HG03558 (cell line): ENCODE measurements at regions not wholly inside any gene's neighbourhood (a gene's known extent, or its start where the extent isn't known, plus 50 kb on each side); places are given as distances from the start of the nearest gene placed in this dataset.

ENCODE experiments used
- ATAC-seq: cut with Tn5 transposase; IDR thresholded peaks from one replicate; pipeline ENCODE4 v1.9.1; 2021; ENCODE audit warnings: moderate number of reproducible peaks; ENCODE audit not compliant: unreplicated experiment; ENCODE audit errors: extremely low read depth

DNA sequence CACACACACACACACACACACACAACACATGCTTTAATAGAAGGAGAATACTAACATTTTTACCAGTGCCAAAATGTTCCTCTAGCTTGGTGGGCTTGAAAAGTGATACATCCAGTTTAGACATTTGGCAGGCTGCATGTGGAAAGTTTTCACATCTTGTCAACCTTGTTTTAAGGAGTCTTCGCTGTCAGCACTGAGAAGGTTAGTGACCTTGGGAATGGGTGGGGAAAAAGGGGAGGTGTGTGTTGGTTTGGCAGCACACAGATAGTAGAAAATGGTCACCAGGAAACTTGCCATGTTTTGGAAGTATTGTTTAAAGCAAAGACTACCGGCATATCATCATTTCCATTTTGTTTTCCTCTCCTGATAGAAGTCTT, 346.5 kb upstream of the ADAMTSL1 start:
- ATAC-seq = no peak

DNA sequence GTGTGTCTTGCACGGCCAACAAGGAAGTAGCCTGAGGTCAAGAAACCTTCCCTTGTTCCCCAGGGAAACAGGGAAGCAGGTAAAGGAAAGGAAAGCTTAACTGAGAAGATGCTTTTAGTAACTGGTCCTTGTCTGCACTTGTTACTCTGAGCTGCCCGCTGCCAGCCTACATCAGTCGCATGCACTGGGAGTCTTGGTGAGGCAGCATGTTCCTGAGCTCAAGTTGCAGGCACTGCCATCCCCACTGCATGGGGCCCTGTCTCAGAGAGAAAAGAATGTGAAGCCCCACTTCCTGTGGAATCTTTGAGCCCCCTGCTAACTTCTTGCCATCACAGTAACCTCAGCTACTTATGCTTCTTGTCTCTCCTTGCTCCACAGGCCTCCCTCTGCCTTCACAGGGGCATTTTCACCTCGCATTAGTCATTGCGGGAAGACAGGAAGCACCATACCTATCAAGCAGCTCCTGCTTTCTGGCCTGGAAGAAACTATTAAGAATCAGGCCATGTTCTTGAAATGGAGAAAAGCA, 344.1 kb upstream of the ADAMTSL1 start:
- no peak for ATAC-seq

DNA sequence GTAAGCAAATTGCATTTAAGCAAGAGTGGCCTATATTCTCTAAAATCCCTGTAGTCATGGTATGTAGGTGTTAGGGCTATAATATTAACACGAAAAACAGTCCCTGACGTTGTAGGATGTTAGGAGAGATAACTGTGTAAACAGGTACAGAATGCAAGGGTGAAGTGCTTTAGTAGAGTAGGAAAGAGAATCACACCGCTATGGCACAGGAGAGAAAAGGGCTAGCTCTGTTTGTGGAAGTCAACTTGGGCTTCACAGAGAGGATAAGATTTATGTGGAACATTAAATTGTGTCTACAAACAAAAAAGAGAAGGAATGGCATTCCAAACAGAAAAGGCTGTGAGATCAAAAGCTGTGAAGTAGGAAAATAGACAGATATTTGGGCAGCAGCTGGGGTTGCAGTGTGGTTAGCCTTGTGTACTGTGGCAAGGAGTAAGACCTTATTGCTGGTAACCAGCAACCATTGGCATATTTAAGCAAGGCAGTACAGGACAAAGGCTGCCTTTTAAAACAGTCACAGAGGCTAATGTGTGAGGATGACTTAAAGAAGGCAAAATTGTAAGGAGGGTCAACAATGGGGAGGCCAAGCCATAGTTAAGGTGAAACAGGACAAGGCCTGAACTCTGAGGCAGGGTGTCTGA, 337.5 kb upstream of the ADAMTSL1 start:
- ATAC-seq = no peak

DNA sequence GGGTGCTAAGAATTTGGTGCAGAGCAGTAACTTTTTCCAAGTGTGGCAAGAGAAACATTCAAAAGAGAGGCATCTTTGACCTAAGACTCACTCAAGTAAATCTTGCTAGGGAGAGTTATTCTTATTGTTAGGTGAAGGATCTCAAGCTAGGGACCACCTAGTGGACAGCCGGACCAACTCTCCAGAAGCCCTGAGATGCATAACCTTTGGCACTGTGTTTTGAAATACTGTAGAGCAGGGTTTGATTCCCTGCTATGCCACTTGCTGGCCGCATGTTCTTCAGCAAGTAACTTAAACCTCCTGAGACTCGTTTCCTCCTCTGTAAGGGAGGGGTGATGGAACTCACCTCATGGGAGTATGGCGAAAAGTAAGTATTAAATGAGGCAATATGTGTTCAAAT, 336.1 kb upstream of the ADAMTSL1 start:
- ATAC-seq = no peak

DNA sequence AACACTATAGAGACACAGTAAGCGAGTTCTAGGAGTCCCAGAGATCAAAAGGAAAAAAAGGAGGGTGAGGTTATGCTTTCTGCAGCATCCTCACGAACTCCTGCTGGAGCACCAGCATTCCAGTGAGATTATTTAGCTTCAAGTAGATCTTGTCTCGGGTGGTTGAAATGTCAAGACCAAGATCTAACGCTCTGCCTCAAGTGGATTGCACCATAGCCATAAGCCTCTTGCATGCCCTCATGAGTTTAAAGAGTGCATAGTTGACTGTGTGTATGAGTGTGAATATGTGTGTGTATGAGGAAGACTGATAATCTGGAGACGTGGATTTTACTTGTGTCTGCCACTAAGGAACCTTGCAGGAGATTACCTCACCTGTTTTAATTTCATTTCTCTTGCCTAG, 335.3 kb upstream of the ADAMTSL1 start:
- ATAC-seq = no peak

DNA sequence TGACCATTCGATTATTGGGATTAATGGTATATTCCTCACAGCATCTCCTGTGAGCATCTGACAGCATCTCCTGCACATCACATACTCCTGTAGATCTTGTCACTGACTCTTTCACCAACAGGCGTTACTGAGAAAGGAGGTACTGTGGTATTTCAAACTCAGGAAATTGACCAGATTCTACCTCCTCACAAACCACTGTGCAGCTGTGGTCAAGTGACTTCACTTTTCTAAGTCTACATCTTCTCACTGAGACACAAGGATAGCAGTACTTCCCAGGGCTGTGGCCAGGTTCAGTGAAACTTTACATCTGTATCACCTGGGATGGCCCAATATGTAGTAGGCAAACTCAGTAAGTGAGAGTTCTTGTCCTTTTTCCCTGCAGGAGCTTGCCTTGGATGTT, 332.3 kb upstream of the ADAMTSL1 start:
- ATAC-seq = no peak

DNA sequence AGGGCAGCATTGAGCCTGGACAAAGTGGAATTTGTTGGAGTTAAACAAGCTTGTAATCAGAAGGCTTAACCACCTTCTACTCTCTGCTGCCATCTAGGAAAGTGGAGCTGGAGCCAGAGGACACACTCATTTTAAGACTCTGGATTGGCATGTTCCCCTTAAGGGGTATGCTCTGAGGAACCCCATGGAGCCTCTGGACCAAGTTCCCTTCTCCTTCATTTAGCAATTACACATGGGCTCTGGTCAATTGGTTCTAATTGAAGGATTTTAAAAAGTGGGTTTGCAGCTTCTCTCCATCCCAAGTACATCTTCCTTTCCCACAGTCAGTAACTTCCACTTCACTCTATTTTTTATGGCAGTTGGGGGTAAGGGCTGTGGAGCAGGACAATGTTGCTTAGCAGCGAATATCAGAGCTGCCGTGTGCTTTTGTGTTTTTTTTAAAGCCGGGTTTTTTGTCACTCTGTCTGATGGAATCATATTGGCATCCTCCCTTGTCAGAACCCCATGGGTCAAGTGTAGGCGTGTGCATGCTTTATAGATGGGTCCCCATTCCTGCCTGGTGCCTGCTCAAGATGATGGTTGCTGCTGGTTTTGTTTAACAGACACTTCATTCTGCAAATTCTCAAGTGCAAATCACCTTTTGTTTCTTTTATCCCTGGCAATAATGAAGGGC, 330.7 kb upstream of the ADAMTSL1 start:
- no peak for ATAC-seq

DNA sequence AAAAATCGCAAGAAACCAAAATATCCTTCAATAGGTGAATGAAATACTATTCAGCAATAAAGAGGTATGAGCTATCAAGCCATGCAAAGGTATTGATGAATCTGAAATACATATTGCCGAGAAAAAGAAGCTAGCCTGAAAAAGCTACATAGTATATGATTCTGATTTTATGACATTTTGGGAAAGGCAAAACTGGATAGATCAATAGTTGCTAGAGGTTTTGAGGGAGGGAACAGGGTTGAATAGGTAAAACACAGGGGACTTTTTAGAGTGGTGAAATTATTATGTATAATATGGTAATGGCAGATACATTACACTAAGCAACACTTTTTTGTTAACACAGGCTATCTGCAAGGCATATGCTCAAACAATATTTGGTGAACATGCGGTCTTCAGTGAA, 327.6 kb upstream of the ADAMTSL1 start:
- ATAC-seq = no peak

DNA sequence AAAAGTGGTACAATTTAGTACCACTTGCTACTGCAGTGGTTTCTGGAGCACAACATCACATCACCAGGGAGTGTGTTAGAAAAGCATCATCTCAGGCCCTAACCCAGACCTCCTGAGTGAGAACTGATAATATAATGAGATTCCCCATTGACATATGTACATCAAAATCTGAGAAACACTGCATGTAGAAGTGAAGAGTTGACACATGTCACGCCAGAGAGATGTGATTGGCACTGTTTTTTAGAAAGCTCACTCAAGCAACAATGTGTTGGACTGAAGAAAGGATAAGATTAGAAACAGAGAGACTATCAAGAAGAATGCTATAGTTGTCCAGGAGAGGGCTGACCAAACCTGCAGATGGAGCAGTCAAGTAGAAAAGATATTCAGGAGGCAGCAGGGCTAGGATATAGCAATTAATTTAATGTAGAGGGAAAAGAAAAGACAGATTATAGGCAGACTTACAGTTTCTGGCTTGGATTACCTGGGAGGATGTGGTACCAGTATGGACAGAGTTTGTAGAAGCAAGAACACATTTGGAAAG, 324.4 kb upstream of the ADAMTSL1 start:
- no peak for ATAC-seq

DNA sequence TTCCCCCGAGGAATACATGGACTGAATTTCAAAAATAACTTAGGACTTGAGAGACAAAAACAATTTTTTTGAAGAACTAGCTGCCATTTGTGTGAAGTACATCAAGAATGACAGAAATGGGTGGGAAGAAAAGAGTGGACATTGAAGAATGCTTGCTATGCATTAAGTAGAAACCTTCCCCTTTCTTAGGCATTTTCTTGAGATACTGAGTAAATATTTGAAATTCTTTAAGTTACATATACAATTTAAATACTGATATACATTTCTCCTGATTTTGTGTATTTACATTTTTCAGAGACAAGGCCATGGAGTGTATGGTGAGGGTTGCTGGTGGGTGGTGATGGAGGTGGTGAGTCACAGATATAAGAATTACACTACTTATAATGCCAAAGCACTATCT, 319.3 kb upstream of the ADAMTSL1 start:
- ATAC-seq = no peak

DNA sequence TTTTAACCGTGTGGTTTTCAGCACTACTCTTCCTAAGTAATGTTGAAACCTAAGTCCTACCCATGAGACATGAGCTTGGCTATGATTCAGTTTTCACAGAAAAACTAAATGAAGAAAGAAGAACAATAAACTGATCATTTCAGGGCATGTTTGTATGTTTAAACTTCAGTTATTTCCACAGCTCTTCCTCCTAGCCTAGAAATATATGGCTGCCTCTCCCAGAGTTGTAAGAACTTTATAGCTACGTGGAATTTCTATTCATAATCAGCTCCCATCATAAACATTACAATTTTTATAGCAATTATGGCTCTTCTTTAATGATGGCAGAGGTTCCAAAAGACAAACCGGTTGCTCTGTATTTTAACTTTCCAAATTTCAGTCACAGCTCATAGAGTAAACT, 314.7 kb upstream of the ADAMTSL1 start:
- no peak for ATAC-seq

DNA sequence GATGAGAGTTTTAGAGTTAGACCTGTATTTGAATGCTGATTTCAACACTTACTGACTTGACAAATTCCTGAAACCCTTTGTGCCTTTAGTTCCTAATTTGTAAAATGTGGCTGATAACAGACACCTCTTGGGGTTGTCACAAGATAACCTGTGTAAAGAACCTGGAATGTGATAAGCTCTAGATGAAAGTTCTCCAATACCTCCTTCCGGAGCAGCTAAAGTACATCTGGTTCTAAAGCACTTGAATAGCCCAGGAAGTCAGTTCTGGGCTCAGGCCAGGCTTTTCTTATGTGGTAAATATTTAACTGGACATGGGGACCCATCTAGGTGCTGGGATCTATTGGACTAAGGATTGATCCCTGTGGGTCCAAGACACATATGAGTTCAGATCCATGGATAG, 310.8 kb upstream of the ADAMTSL1 start:
- ATAC-seq = no peak

DNA sequence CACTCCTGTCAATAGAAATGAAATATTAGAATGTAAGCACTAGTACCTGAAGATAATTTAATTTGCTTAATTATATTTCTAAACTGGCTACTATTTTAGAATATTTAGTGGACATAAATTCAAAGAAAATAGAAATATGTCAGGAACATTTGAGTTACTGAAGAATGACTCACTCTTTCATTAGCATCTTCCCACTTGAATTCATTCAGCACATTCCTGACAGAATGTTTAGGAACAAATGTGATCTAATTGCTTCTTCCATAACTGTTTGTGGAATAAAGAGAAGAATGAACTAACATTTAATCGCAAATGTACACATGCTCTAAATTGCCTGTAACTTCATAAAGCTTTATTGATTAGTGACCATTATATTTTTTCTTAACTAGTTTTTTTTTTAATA, 306.2 kb upstream of the ADAMTSL1 start:
- ATAC-seq = no peak

DNA sequence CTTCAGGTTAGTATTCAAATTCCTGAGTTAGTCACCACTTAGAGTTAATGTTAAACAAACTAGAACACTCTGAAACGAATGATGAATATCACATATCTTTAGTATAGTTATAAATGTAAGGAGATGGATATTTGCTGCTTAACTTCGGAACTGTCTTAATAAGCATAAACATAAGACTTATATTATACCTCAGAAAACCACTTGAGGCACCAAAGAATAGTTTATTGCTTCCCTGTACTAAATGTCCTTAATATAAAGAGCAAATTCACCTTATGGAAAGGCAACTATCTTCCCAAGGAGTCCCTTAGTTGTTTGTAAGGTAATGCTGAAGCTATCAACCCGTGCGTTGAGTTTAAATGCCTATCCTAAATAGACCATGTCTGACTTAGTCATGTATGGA, 300.0 kb upstream of the ADAMTSL1 start:
- ATAC-seq = no peak

DNA sequence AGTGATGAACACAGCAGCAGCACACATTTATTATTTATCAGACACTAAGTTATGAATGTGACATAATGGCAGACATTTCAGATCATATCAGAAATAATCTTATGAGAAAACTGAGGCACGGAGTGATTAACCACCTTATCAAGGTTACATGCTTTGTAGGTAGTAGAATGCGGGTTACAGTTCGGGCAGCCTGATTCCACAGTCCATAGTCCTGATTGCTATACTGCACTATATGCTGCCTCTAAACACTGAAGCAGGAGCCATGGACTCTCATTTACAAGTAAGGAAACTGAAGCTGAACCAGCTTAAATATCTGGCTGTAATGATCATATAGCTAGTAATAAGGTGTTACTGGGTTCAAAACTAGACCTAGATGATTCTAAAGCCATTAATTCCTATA, 291.3 kb upstream of the ADAMTSL1 start:
- ATAC-seq = no peak

DNA sequence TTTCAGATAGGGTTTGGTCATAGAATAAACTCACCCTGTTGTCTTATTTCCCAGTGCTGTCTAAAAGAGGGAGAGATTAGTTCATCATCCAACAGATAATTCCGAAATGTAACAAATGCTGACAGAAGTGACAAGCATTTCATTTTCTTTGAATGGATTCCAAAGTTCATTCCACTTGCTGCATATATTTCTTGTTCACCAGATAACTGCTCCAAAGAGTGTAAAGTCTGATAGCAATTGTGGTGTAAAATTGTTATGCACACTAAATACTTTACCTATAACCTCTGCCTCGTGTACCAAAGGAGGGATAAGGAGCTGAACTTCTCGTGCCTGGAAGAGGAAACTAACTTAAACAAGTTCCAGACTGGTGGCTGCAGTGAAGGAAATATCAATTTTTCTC, 290.0 kb upstream of the ADAMTSL1 start:
- ATAC-seq = no peak

DNA sequence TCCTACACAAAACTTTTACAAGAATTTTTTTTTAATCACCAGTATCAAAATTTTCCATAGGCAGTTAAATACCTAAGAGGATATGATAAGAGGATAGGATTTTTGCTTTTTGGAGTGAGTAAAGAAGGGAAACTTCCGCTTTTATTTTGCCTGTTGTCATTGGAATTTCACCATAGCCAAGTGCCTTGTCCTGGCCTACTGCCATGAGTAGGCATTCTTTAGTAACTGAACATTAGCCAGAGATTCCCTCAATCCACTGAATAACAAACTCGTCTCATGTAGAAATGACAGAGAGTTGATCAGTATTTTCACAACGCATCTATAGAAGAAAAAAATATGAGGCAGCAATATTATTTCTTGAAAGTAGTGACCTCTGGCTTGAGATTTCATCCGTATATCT, 289.6 kb upstream of the ADAMTSL1 start:
- no peak for ATAC-seq

DNA sequence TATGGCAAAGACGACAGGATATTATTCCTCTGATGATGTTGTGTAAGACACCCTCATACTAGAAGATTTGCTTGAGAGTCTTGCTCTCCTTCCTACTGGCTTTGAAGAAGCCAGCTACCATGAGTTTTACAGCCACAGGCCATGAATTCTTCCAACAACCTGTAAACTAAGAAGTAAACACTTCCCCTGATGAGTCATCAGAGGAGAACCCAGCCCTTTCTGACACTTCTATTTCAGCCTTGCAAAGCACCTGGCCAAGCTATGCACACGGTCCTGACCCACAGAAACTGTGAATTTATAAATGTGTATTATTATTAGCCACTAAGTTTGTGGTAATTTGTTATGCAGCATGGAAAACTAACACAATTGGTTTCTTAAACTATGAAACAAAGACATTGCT, 288.8 kb upstream of the ADAMTSL1 start:
- no peak for ATAC-seq

DNA sequence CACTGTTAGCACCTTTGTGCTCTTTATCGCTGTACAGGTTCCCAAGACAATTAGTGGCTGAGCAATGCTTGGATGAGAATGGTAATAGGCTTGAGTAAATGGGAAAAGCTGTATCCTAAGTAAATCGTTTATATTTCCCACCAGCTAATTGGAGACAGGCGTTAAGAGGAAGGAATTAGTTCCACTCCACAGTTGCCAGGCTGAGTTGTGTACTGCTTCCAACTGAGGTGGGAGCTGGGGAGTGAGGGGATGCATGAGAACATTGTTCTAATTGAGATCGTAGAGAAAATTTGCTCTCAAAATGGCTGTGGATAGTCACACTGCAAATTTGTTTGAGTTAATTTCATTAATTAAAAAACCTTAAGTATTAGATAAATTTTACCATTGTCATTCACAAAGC, 285.0 kb upstream of the ADAMTSL1 start:
- ATAC-seq = no peak

DNA sequence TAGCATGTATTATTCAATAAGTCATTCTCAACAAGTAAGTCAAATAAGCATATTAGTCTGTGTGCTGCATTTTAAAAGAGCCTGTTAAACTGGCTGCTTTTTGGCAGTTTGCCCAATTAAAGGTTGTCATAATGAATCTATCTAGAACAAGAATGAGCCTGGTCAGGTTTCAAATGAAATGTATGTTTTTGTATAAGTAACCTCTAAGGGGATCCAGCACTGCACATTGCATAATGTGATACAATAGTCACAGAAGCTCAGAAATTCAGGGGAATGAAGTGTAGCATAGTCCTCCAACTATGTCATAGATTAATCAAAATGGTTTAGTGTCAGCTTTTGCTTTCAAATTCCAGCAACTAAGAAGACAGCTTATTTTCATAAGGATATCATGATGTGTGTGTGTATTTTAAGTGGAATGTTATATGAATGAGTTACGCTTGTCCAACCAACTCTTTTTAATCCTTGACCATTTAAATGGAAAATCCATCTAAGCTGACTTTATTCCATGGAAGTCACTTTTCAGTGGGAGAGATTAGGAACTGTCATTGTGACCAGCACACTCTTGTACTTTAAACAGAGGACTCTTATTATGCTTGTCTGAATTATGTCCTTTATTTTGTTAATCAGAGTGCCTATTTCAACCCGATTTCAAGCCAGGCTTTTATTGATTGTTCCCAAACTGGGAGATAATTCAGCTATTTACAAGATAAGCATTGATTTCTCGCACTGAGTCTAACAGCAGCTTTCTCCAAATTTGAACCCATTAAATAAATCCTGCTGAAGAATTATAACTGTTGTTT, 283.9 kb upstream of the ADAMTSL1 start:
- ATAC-seq = no peak
